Activated T-cell treated with anti-CD3 and anti-CD28 coated beads for 4 hours (primary cell): ENCODE measurements at regions not wholly inside any gene's neighbourhood (a gene's known extent, or its start where the extent isn't known, plus 50 kb on each side); places are given as distances from the start of the nearest gene placed in this dataset.

Experiments used
- DNase-seq: peaks from one replicate; pipeline ENCODE4 v3.0.0-alpha.2; 2020

- no peak for DNase-seq
Observed at GRCh38 chr2:217687771-217688170, 315.0 kb downstream of the TNS1 start.

- DNase-seq: no peak
Observed at GRCh38 chr2:217685255-217685605, 317.6 kb downstream of the TNS1 start.

- DNase-seq: no peak
Observed at GRCh38 chr2:217684431-217685254, 318.2 kb downstream of the TNS1 start.

GRCh38 chr2:217683106-217683870 is 319.5 kb downstream of the TNS1 start:
- no peak for DNase-seq

- DNase-seq: no peak
Observed at GRCh38 chr2:217681791-217682190, 321.0 kb downstream of the TNS1 start.

GRCh38 chr2:217680381-217680780 is 322.4 kb downstream of the TNS1 start:
- no peak for DNase-seq

GRCh38 chr2:217673627-217674026 is 329.2 kb downstream of the TNS1 start:
- DNase-seq: no peak

GRCh38 chr2:217672472-217672871 is 330.3 kb downstream of the TNS1 start:
- DNase-seq: no peak

GRCh38 chr2:217671871-217672270 is 330.9 kb downstream of the TNS1 start:
- no peak for DNase-seq

GRCh38 chr2:217671075-217671474 is 331.7 kb downstream of the TNS1 start:
- DNase-seq: no peak

GRCh38 chr2:217669831-217670230 is 333.0 kb downstream of the TNS1 start:
- DNase-seq: no peak

GRCh38 chr2:217667512-217667911 is 335.3 kb downstream of the TNS1 start:
- no peak for DNase-seq

- no peak for DNase-seq
Observed at GRCh38 chr2:217667035-217667434, 335.8 kb downstream of the TNS1 start.

GRCh38 chr2:217666338-217666737 is 336.5 kb downstream of the TNS1 start:
- DNase-seq: no peak

- DNase-seq: no peak
Observed at GRCh38 chr2:217664761-217665160, 338.0 kb downstream of the TNS1 start.

- no peak for DNase-seq
Observed at GRCh38 chr2:217662984-217663602, 339.7 kb downstream of the TNS1 start.

- DNase-seq: no peak
Observed at GRCh38 chr2:217661378-217661777, 341.4 kb downstream of the TNS1 start.

- no peak for DNase-seq
Observed at GRCh38 chr2:217660423-217660822, 342.4 kb downstream of the TNS1 start.

GRCh38 chr2:217658806-217659205 is 344.0 kb downstream of the TNS1 start:
- no peak for DNase-seq

- no peak for DNase-seq
Observed at GRCh38 chr2:217657252-217657651, 345.5 kb downstream of the TNS1 start.

- DNase-seq: no peak
Observed at GRCh38 chr2:217656316-217656715, 346.5 kb downstream of the TNS1 start.

- no peak for DNase-seq
Observed at GRCh38 chr2:217655651-217656050, 347.1 kb downstream of the TNS1 start.

GRCh38 chr2:217654168-217654567 is 348.6 kb downstream of the TNS1 start:
- no peak for DNase-seq
